ENCODE measurements at regions not wholly inside any gene's neighbourhood (a gene's known extent, or its start where the extent isn't known, plus 50 kb on each side); places are given as distances from the start of the nearest gene placed in this dataset.

DNA sequence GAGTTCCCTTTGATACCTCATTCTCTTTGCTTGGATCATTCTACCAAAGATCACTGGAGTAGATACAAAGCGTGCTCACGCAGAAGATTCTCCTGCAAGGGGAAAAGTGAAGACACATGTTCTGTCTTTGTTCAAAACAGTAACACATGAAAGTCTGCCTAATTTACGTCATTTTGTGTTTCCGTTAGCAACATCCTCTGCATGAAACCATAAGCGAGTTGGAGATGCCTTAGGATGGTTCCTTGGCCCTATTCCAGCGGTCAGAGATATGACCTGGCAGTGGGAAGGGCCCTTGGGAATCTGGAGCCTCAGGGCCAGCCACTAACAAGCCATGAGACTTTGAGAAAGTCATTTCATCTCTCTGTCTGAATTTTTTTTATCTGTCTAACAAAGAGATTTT lies 180.9 kb upstream of the TWIST2 start:
- H3K27me3 ChIP-seq (ENCODE audit: insufficient read depth) = no peaks in the 10 kb centered on the region
- 18% methylated on average over 6 of the region's 6 CpGs for WGBS (ENCODE audit: low lambda C conversion rate)
- no peaks in the 10 kb centered on the region for H3K9me3 ChIP-seq
- H3F3A ChIP-seq (replicated peaks; ENCODE audit: insufficient read depth) = no peaks in the 10 kb centered on the region
- peaks cover 0 to 5% of the 10 kb centered on the region in 2 experiments; a peak in 1 of 4 replicates for H3K4me1 ChIP-seq (ENCODE audit: control insufficient read depth in 1 of 2, insufficient read depth in 2 of 2, low read depth in 1 of 2, low read length in 1 of 2)
- H3K9ac ChIP-seq = no peak overlapping the region
- peak overlapping the region in 1 of 2 experiments; percentile 41; a peak in 1 of 4 replicates for H3K27ac ChIP-seq (ENCODE audit: low read depth in 2 of 2, low read length in 1 of 2)
- no peak overlapping the region for H3K4me2 ChIP-seq
- ChIA-PET POLR2A (no interaction called here), CTCF (interaction anchor here (0.5 to 0.7 kb wide), 2 partner anchors 69 to 477 kb away, joined by 3 read pairs; no protein-coding TSS in a partner anchor)
- no peak for DNase-seq
- H3K79me2 ChIP-seq (ENCODE audit: insufficient read depth) = no peaks in the 10 kb centered on the region
- no peaks in the 10 kb centered on the region for H3K9me2 ChIP-seq
- H4K20me1 ChIP-seq (ENCODE audit: insufficient read depth) = no peaks in the 10 kb centered on the region
- no peak overlapping the region for H2AFZ ChIP-seq (ENCODE audit: low read depth)
- H3K36me3 ChIP-seq (replicated peaks in 1 of 2; ENCODE audit: control insufficient read depth in 1 of 2, insufficient read depth in 2 of 2, low read length in 1 of 2) = no peaks in the 10 kb centered on the region
- no peak overlapping the region for H3K4me3 ChIP-seq (ENCODE audit: low read depth in 2 of 2, low read length in 1 of 2)
- 0 out of 2 replicates have a peak, but pooled peaks have one; percentile 18 for TF ChIP-seq ELF1 (IDR thresholded peaks at IDR 0.05)
- TF ChIP-seq, protein P1, sequence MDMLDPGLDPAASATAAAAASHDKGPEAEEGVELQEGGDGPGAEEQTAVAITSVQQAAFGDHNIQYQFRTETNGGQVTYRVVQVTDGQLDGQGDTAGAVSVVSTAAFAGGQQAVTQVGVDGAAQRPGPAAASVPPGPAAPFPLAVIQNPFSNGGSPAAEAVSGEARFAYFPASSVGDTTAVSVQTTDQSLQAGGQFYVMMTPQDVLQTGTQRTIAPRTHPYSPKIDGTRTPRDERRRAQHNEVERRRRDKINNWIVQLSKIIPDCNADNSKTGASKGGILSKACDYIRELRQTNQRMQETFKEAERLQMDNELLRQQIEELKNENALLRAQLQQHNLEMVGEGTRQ (IDR thresholded peaks at IDR 0.05; ENCODE audit: borderline replicate concordance, low read depth, low read length) = no peak
- peak in 1 of 2 experiments; percentile 6; a peak in 1 of 4 replicates for TF ChIP-seq EP300 (IDR thresholded peaks at IDR 0.05; ENCODE audit: borderline replicate concordance in 1 of 2, low read depth in 1 of 2, low read length in 1 of 2)
- no peak for TF ChIP-seq RFX5 (IDR thresholded peaks at IDR 0.05; ENCODE audit: low read length)
- no peak for TF ChIP-seq POLR2AphosphoS5 (IDR thresholded peaks at IDR 0.05; ENCODE audit: low read depth, low read length)
- TF ChIP-seq, protein P2, sequence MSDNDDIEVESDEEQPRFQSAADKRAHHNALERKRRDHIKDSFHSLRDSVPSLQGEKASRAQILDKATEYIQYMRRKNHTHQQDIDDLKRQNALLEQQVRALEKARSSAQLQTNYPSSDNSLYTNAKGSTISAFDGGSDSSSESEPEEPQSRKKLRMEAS (IDR thresholded peaks at IDR 0.05; ENCODE audit: low read depth) = peak; percentile 50; the same call in 1 of the 2 replicates
- peak; percentile 32; the same call in 1 of the 2 replicates for TF ChIP-seq TCF12 (IDR thresholded peaks at IDR 0.05)
- TF ChIP-seq, protein P3, sequence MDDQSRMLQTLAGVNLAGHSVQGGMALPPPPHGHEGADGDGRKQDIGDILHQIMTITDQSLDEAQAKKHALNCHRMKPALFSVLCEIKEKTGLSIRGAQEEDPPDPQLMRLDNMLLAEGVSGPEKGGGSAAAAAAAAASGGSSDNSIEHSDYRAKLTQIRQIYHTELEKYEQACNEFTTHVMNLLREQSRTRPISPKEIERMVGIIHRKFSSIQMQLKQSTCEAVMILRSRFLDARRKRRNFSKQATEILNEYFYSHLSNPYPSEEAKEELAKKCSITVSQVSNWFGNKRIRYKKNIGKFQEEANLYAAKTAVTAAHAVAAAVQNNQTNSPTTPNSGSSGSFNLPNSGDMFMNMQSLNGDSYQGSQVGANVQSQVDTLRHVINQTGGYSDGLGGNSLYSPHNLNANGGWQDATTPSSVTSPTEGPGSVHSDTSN (IDR thresholded peaks at IDR 0.05) = peak; percentile 35
- peak; percentile 81 for TF ChIP-seq NFIC (IDR thresholded peaks at IDR 0.05; ENCODE audit: borderline replicate concordance)

DNA sequence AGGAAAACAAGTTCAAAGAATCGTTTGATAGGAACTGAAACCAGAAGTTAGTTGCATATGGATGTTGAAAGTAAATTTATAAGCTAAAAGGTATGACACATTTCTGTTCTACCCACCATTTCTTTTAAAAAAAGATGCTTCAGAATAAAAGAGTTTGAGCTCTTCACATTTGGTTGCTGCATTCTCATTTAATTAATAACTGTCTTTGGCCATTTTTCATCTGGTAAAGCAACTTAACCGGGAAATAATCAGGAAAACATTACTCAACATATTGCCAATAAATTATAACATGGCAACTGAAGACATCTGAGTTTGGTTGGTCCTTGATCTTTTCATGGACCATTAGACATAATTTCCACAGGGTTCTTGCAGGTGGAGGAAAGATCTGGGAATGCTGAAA lies 180.2 kb upstream of the TWIST2 start:
- POLR2A ChIA-PET = no interaction called here
- TF ChIP-seq RAD21 (IDR thresholded peaks at IDR 0.05; ENCODE audit: low read length) (no peak), CHD2 (IDR thresholded peaks at IDR 0.05; ENCODE audit: low read length, partially characterized antibody) (no peak), JUND (IDR thresholded peaks at IDR 0.05) (no peak), MXI1 (IDR thresholded peaks at IDR 0.05; ENCODE audit: low read depth, low read length) (no peak), MEF2A (IDR thresholded peaks at IDR 0.05; ENCODE audit: borderline replicate concordance, low read depth) (no peak), EZH2phosphoT487 (IDR thresholded peaks at IDR 0.05; ENCODE audit: borderline replicate concordance, low read depth) (no peak), TAF1 (IDR thresholded peaks at IDR 0.05; ENCODE audit: borderline replicate concordance, low read depth, low read length) (no peak), SIN3A (IDR thresholded peaks at IDR 0.05; ENCODE audit: borderline replicate concordance, low read depth, low read length) (no peak)
- TF ChIP-seq, protein P3 (IDR thresholded peaks at IDR 0.05) = no peak
- TF ChIP-seq, protein P4, sequence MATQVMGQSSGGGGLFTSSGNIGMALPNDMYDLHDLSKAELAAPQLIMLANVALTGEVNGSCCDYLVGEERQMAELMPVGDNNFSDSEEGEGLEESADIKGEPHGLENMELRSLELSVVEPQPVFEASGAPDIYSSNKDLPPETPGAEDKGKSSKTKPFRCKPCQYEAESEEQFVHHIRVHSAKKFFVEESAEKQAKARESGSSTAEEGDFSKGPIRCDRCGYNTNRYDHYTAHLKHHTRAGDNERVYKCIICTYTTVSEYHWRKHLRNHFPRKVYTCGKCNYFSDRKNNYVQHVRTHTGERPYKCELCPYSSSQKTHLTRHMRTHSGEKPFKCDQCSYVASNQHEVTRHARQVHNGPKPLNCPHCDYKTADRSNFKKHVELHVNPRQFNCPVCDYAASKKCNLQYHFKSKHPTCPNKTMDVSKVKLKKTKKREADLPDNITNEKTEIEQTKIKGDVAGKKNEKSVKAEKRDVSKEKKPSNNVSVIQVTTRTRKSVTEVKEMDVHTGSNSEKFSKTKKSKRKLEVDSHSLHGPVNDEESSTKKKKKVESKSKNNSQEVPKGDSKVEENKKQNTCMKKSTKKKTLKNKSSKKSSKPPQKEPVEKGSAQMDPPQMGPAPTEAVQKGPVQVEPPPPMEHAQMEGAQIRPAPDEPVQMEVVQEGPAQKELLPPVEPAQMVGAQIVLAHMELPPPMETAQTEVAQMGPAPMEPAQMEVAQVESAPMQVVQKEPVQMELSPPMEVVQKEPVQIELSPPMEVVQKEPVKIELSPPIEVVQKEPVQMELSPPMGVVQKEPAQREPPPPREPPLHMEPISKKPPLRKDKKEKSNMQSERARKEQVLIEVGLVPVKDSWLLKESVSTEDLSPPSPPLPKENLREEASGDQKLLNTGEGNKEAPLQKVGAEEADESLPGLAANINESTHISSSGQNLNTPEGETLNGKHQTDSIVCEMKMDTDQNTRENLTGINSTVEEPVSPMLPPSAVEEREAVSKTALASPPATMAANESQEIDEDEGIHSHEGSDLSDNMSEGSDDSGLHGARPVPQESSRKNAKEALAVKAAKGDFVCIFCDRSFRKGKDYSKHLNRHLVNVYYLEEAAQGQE (IDR thresholded peaks at IDR 0.05; ENCODE audit: low read depth, low read length) = no peak
- TF ChIP-seq, protein P5, sequence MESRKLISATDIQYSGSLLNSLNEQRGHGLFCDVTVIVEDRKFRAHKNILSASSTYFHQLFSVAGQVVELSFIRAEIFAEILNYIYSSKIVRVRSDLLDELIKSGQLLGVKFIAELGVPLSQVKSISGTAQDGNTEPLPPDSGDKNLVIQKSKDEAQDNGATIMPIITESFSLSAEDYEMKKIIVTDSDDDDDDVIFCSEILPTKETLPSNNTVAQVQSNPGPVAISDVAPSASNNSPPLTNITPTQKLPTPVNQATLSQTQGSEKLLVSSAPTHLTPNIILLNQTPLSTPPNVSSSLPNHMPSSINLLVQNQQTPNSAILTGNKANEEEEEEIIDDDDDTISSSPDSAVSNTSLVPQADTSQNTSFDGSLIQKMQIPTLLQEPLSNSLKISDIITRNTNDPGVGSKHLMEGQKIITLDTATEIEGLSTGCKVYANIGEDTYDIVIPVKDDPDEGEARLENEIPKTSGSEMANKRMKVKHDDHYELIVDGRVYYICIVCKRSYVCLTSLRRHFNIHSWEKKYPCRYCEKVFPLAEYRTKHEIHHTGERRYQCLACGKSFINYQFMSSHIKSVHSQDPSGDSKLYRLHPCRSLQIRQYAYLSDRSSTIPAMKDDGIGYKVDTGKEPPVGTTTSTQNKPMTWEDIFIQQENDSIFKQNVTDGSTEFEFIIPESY (IDR thresholded peaks at IDR 0.05; ENCODE audit: borderline replicate concordance, low read depth) = no peak

More for the DNA sequence above, 180.2 kb upstream of the TWIST2 start:
- H3K9ac ChIP-seq = no peak overlapping the region
- H3K36me3 ChIP-seq (replicated peaks in 1 of 2; ENCODE audit: control insufficient read depth in 1 of 2, insufficient read depth in 2 of 2, low read length in 1 of 2) = no peaks in the 10 kb centered on the region
- no peak overlapping the region for H3K4me2 ChIP-seq
- H4K20me1 ChIP-seq (ENCODE audit: insufficient read depth) = no peaks in the 10 kb centered on the region
- H3K9me2 ChIP-seq = no peaks in the 10 kb centered on the region
- peaks cover 0 to 5% of the 10 kb centered on the region in 2 experiments; a peak in 1 of 4 replicates for H3K4me1 ChIP-seq (ENCODE audit: control insufficient read depth in 1 of 2, insufficient read depth in 2 of 2, low read depth in 1 of 2, low read length in 1 of 2)
- no peaks in the 10 kb centered on the region for H3K27me3 ChIP-seq (ENCODE audit: insufficient read depth)
- CTCF ChIA-PET = interaction anchor here (0.5 to 0.6 kb wide), 2 partner anchors 22 to 477 kb away, joined by 3 read pairs; no protein-coding TSS in a partner anchor
- H3K4me3 ChIP-seq (ENCODE audit: low read depth in 2 of 2, low read length in 1 of 2) = no peak overlapping the region
- H2AFZ ChIP-seq (ENCODE audit: low read depth) = no peak overlapping the region
- DNase-seq = no peak
- no peaks in the 10 kb centered on the region for H3K9me3 ChIP-seq
- no peaks in the 10 kb centered on the region for H3K79me2 ChIP-seq (ENCODE audit: insufficient read depth)
- no peaks in the 10 kb centered on the region for H3F3A ChIP-seq (replicated peaks; ENCODE audit: insufficient read depth)
- 16% methylated on average over 2 of the region's 2 CpGs for WGBS (ENCODE audit: low lambda C conversion rate)
- peak overlapping the region in 1 of 2 experiments; percentile 41; a peak in 1 of 4 replicates for H3K27ac ChIP-seq (ENCODE audit: low read depth in 2 of 2, low read length in 1 of 2)

Measured in SK-N-SH (cell line).